Endometrium (tissue), 2 donors: ENCODE measurements at regions not wholly inside any gene's neighbourhood (a gene's known extent, or its start where the extent isn't known, plus 50 kb on each side); places are given as distances from the start of the nearest gene placed in this dataset.

ENCODE experiments used
- FAIRE-seq: peaks from 2 replicates; lab custom pipeline; 2012; peaks lifted over from hg19 to GRCh38; lab: Jason Lieb, UNC
- donor health status: control.
- donor health status: control.

- FAIRE-seq = no peak
Observed at GRCh38 chr2:137729305-137729704, 235.0 kb upstream of the HNMT start.

GRCh38 chr2:137737559-137737958 is 226.7 kb upstream of the HNMT start:
- FAIRE-seq = no peak

GRCh38 chr2:137741784-137742362 is 222.4 kb upstream of the HNMT start:
- FAIRE-seq = no peak

GRCh38 chr2:137747509-137747908 is 216.8 kb upstream of the HNMT start:
- no peak for FAIRE-seq

GRCh38 chr2:137748533-137748932 is 215.7 kb upstream of the HNMT start:
- FAIRE-seq = no peak

- FAIRE-seq = no peak
Observed at GRCh38 chr2:137764646-137765045, 199.6 kb upstream of the HNMT start.

GRCh38 chr2:137769406-137769805 is 194.9 kb upstream of the HNMT start:
- no peak for FAIRE-seq

GRCh38 chr2:137770166-137770565 is 194.1 kb upstream of the HNMT start:
- no peak for FAIRE-seq

GRCh38 chr2:137771064-137771463 is 193.2 kb upstream of the HNMT start:
- FAIRE-seq = no peak

- FAIRE-seq = no peak
Observed at GRCh38 chr2:137772451-137772850, 191.8 kb upstream of the HNMT start.

- no peak for FAIRE-seq
Observed at GRCh38 chr2:137775529-137775928, 188.7 kb upstream of the HNMT start.

- FAIRE-seq = no peak
Observed at GRCh38 chr2:137776697-137777096, 187.6 kb upstream of the HNMT start.

GRCh38 chr2:137797641-137798040 is 166.6 kb upstream of the HNMT start:
- no peak for FAIRE-seq

- no peak for FAIRE-seq
Observed at GRCh38 chr2:137799600-137799999, 164.7 kb upstream of the HNMT start.

- no peak for FAIRE-seq
Observed at GRCh38 chr2:137800386-137800785, 163.9 kb upstream of the HNMT start.

- FAIRE-seq = no peak
Observed at GRCh38 chr2:137801228-137801627, 163.0 kb upstream of the HNMT start.

- no peak for FAIRE-seq
Observed at GRCh38 chr2:137802038-137802437, 162.2 kb upstream of the HNMT start.

GRCh38 chr2:137806068-137806805 is 158.0 kb upstream of the HNMT start:
- FAIRE-seq = no peak

- FAIRE-seq = no peak
Observed at GRCh38 chr2:137809252-137809651, 155.0 kb upstream of the HNMT start.

- no peak for FAIRE-seq
Observed at GRCh38 chr2:137809837-137810236, 154.4 kb upstream of the HNMT start.

- no peak for FAIRE-seq
Observed at GRCh38 chr2:137812517-137812916, 151.8 kb upstream of the HNMT start.

- no peak for FAIRE-seq
Observed at GRCh38 chr2:137813176-137813575, 151.1 kb upstream of the HNMT start.

- FAIRE-seq = no peak
Observed at GRCh38 chr2:137817058-137817457, 147.2 kb upstream of the HNMT start.

GRCh38 chr2:137823196-137823595 is 141.1 kb upstream of the HNMT start:
- no peak for FAIRE-seq
